ENCODE measurements at regions not wholly inside any gene's neighbourhood (a gene's known extent, or its start where the extent isn't known, plus 50 kb on each side); places are given as distances from the start of the nearest gene placed in this dataset.

- TF ChIP-seq, protein P1, sequence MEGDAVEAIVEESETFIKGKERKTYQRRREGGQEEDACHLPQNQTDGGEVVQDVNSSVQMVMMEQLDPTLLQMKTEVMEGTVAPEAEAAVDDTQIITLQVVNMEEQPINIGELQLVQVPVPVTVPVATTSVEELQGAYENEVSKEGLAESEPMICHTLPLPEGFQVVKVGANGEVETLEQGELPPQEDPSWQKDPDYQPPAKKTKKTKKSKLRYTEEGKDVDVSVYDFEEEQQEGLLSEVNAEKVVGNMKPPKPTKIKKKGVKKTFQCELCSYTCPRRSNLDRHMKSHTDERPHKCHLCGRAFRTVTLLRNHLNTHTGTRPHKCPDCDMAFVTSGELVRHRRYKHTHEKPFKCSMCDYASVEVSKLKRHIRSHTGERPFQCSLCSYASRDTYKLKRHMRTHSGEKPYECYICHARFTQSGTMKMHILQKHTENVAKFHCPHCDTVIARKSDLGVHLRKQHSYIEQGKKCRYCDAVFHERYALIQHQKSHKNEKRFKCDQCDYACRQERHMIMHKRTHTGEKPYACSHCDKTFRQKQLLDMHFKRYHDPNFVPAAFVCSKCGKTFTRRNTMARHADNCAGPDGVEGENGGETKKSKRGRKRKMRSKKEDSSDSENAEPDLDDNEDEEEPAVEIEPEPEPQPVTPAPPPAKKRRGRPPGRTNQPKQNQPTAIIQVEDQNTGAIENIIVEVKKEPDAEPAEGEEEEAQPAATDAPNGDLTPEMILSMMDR (IDR thresholded peaks at IDR 0.05), result no peak
- TF ChIP-seq POLR2A (IDR thresholded peaks at IDR 0.05) (no peak), EP300 (IDR thresholded peaks at IDR 0.05) (no peak), POLR2AphosphoS5 (IDR thresholded peaks at IDR 0.05) (no peak)
Observed at GRCh38 chr2:21461754-21462240, 338.0 kb downstream of the TDRD15 start.
